ENCODE measurements at regions not wholly inside any gene's neighbourhood (a gene's known extent, or its start where the extent isn't known, plus 50 kb on each side); places are given as distances from the start of the nearest gene placed in this dataset.

GRCh38 chr3:64916937-64917336 is 229.1 kb upstream of the ADAMTS9 start:
- Histone ChIP-seq H3K36me3 (ENCODE audit: insufficient read depth, low read length) (no peaks in the 10 kb centered on the region), H3K27me3 (ENCODE audit: insufficient read depth, low read length) (no peaks in the 10 kb centered on the region), H3K4me2 (ENCODE audit: low read length) (no peak overlapping the region), H3K79me2 (ENCODE audit: insufficient read depth, low read length) (no peaks in the 10 kb centered on the region), H2AFZ (ENCODE audit: low read depth, low read length) (no peak overlapping the region), H3K4me1 (ENCODE audit: insufficient read depth, low read length) (no peaks in the 10 kb centered on the region), H4K20me1 (ENCODE audit: insufficient read depth, low read length) (no peaks in the 10 kb centered on the region), H3K9ac (ENCODE audit: low read length) (no peak overlapping the region), H3K4me3 (ENCODE audit: insufficient read depth, low read depth, low read length) (no peak overlapping the region), H3K9me3 (ENCODE audit: insufficient read depth, low read depth, low read length) (no peaks in the 10 kb centered on the region), H3K27ac (ENCODE audit: low read depth, low read length) (no peak overlapping the region)
- FAIRE-seq = no peak
- DNase-seq (ENCODE audit: low read depth) = no peak
- Mint-ChIP-seq H3K4me1 (ENCODE audit: low read depth, unreplicated experiment) (peaks cover 13% of the 10 kb centered on the region), H3K27me3 (ENCODE audit: low read depth, unreplicated experiment) (no peaks in the 10 kb centered on the region), H3K4me3 (ENCODE audit: unreplicated experiment) (no peak overlapping the region), H3K9me3 (ENCODE audit: unreplicated experiment) (no peaks in the 10 kb centered on the region), H3K27ac (ENCODE audit: unreplicated experiment) (no peak overlapping the region), H3K36me3 (ENCODE audit: low read depth, unreplicated experiment) (no peaks in the 10 kb centered on the region)
- TF ChIP-seq EZH2 (IDR thresholded peaks at IDR 0.05; ENCODE audit: insufficient read depth, low read length) = no peak
- TF ChIP-seq, protein P1, sequence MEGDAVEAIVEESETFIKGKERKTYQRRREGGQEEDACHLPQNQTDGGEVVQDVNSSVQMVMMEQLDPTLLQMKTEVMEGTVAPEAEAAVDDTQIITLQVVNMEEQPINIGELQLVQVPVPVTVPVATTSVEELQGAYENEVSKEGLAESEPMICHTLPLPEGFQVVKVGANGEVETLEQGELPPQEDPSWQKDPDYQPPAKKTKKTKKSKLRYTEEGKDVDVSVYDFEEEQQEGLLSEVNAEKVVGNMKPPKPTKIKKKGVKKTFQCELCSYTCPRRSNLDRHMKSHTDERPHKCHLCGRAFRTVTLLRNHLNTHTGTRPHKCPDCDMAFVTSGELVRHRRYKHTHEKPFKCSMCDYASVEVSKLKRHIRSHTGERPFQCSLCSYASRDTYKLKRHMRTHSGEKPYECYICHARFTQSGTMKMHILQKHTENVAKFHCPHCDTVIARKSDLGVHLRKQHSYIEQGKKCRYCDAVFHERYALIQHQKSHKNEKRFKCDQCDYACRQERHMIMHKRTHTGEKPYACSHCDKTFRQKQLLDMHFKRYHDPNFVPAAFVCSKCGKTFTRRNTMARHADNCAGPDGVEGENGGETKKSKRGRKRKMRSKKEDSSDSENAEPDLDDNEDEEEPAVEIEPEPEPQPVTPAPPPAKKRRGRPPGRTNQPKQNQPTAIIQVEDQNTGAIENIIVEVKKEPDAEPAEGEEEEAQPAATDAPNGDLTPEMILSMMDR (IDR thresholded peaks at IDR 0.05; ENCODE audit: insufficient read depth, low read depth, low read length) = no peak

- Histone ChIP-seq H3K9me3 (ENCODE audit: insufficient read depth, low read depth, low read length) (no peaks in the 10 kb centered on the region), H3K27ac (ENCODE audit: low read depth, low read length) (no peak overlapping the region), H3K4me3 (ENCODE audit: insufficient read depth, low read depth, low read length) (no peak overlapping the region), H3K4me2 (ENCODE audit: low read length) (no peak overlapping the region), H3K27me3 (ENCODE audit: insufficient read depth, low read length) (no peaks in the 10 kb centered on the region), H3K4me1 (ENCODE audit: insufficient read depth, low read length) (no peaks in the 10 kb centered on the region), H2AFZ (ENCODE audit: low read depth, low read length) (no peak overlapping the region), H4K20me1 (ENCODE audit: insufficient read depth, low read length) (no peaks in the 10 kb centered on the region), H3K79me2 (ENCODE audit: insufficient read depth, low read length) (no peaks in the 10 kb centered on the region), H3K36me3 (ENCODE audit: insufficient read depth, low read length) (no peaks in the 10 kb centered on the region), H3K9ac (ENCODE audit: low read length) (no peak overlapping the region)
- DNase-seq (ENCODE audit: low read depth) (no peak), FAIRE-seq (no peak)
- H3K27me3 Mint-ChIP-seq (ENCODE audit: low read depth, unreplicated experiment) = no peaks in the 10 kb centered on the region
- TF ChIP-seq, protein P1 (IDR thresholded peaks at IDR 0.05; ENCODE audit: insufficient read depth, low read depth, low read length) = no peak
- no peak for TF ChIP-seq EZH2 (IDR thresholded peaks at IDR 0.05; ENCODE audit: insufficient read depth, low read length)
- H3K4me3 Mint-ChIP-seq (ENCODE audit: unreplicated experiment) = no peak overlapping the region
- H3K36me3 Mint-ChIP-seq (ENCODE audit: low read depth, unreplicated experiment) = no peaks in the 10 kb centered on the region
- H3K27ac Mint-ChIP-seq (ENCODE audit: unreplicated experiment) = no peak overlapping the region
- H3K4me1 Mint-ChIP-seq (ENCODE audit: low read depth, unreplicated experiment) = peaks cover 14% of the 10 kb centered on the region
- no peaks in the 10 kb centered on the region for H3K9me3 Mint-ChIP-seq (ENCODE audit: unreplicated experiment)
These were observed 228.5 kb upstream of the ADAMTS9 start for GRCh38 chr3:64916192-64916798.

GRCh38 chr3:64915778-64916177 is 228.0 kb upstream of the ADAMTS9 start:
- no peak overlapping the region for H3K4me2 ChIP-seq (ENCODE audit: low read length)
- no peaks in the 10 kb centered on the region for H3K27me3 ChIP-seq (ENCODE audit: insufficient read depth, low read length)
- FAIRE-seq (no peak), DNase-seq (ENCODE audit: low read depth) (no peak)
- H3K4me1 ChIP-seq (ENCODE audit: insufficient read depth, low read length) = no peaks in the 10 kb centered on the region
- no peaks in the 10 kb centered on the region for H3K9me3 Mint-ChIP-seq (ENCODE audit: unreplicated experiment)
- no peaks in the 10 kb centered on the region for H3K79me2 ChIP-seq (ENCODE audit: insufficient read depth, low read length)
- H4K20me1 ChIP-seq (ENCODE audit: insufficient read depth, low read length) = no peaks in the 10 kb centered on the region
- H3K4me1 Mint-ChIP-seq (ENCODE audit: low read depth, unreplicated experiment) = peaks cover 18% of the 10 kb centered on the region
- no peaks in the 10 kb centered on the region for H3K27me3 Mint-ChIP-seq (ENCODE audit: low read depth, unreplicated experiment)
- no peak overlapping the region for H3K27ac ChIP-seq (ENCODE audit: low read depth, low read length)
- no peak for TF ChIP-seq EZH2 (IDR thresholded peaks at IDR 0.05; ENCODE audit: insufficient read depth, low read length)
- TF ChIP-seq, protein P1 (IDR thresholded peaks at IDR 0.05; ENCODE audit: insufficient read depth, low read depth, low read length) = no peak
- no peak overlapping the region for H2AFZ ChIP-seq (ENCODE audit: low read depth, low read length)
- no peaks in the 10 kb centered on the region for H3K36me3 ChIP-seq (ENCODE audit: insufficient read depth, low read length)
- no peak overlapping the region for H3K9ac ChIP-seq (ENCODE audit: low read length)
- no peak overlapping the region for H3K4me3 ChIP-seq (ENCODE audit: insufficient read depth, low read depth, low read length)
- no peaks in the 10 kb centered on the region for H3K9me3 ChIP-seq (ENCODE audit: insufficient read depth, low read depth, low read length)
- H3K36me3 Mint-ChIP-seq (ENCODE audit: low read depth, unreplicated experiment) = no peaks in the 10 kb centered on the region
- no peak overlapping the region for H3K4me3 Mint-ChIP-seq (ENCODE audit: unreplicated experiment)
- H3K27ac Mint-ChIP-seq (ENCODE audit: unreplicated experiment) = no peak overlapping the region
